Fibroblast of lung (primary cell): ENCODE measurements at regions not wholly inside any gene's neighbourhood (a gene's known extent, or its start where the extent isn't known, plus 50 kb on each side); places are given as distances from the start of the nearest gene placed in this dataset.

Source experiments
- EZH2 ChIP-seq: IDR thresholded peaks from 2 replicates; pipeline ENCODE4 v1.5.1; 2012; ENCODE audit warnings: low read length, control low read depth, mild to moderate bottlenecking; ENCODE audit errors: missing control alignments
- TF ChIP-seq, protein P1 (sequence below), 2 donors: IDR thresholded peaks in 1 of 2; conservative IDR thresholded peaks in 1 of 2; 1 replicate in 1 of 2; 2 replicates in 1 of 2; pipeline ENCODE4 v1.5.1; 2011 to 2012; ENCODE audit warnings: low read length in 2 of 2, control low read depth in 1 of 2, inconsistent platforms in 1 of 2, low read depth in 1 of 2, mild to moderate bottlenecking in 1 of 2

- TF ChIP-seq, protein P1, sequence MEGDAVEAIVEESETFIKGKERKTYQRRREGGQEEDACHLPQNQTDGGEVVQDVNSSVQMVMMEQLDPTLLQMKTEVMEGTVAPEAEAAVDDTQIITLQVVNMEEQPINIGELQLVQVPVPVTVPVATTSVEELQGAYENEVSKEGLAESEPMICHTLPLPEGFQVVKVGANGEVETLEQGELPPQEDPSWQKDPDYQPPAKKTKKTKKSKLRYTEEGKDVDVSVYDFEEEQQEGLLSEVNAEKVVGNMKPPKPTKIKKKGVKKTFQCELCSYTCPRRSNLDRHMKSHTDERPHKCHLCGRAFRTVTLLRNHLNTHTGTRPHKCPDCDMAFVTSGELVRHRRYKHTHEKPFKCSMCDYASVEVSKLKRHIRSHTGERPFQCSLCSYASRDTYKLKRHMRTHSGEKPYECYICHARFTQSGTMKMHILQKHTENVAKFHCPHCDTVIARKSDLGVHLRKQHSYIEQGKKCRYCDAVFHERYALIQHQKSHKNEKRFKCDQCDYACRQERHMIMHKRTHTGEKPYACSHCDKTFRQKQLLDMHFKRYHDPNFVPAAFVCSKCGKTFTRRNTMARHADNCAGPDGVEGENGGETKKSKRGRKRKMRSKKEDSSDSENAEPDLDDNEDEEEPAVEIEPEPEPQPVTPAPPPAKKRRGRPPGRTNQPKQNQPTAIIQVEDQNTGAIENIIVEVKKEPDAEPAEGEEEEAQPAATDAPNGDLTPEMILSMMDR (conservative IDR thresholded peaks at IDR 0.05 in 1 of 2, IDR thresholded peaks at IDR 0.05 in 1 of 2; ENCODE audit: low read depth in 1 of 2, low read length in 2 of 2), result no peak
- TF ChIP-seq EZH2, result no peak
Measured at GRCh38 chr3:187909866-187910265, 164.6 kb upstream of the BCL6 start.
